ENCODE measurements at regions not wholly inside any gene's neighbourhood (a gene's known extent, or its start where the extent isn't known, plus 50 kb on each side); places are given as distances from the start of the nearest gene placed in this dataset.

DNA sequence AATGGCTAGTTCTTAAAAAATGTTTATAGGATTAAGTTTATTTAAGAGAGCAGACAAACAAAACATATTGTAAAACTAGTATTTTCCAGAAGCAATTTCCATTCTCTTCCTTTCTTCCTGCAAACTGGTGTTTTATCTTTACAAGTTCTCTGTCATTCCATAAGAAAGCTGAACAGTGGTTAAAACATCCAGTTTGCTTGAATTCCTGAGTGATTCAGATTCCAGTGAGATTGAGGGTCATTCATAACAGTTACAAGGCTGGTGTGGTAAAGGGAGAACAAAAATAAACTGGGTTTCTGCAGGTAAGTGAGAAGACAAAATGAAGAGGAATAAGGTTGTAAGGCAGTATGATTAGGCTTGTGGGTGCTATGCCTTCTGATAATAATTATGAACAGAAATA lies 544.8 kb upstream of the DIPK2B start:
- no peaks in the 10 kb centered on the region for H3K9me3 ChIP-seq (ENCODE audit: control insufficient read depth, insufficient read depth, low read length)
- no peaks in the 10 kb centered on the region for H3K27me3 ChIP-seq (ENCODE audit: control insufficient read depth, insufficient read depth, low read length)
- no peaks in the 10 kb centered on the region for H3K9me1 ChIP-seq (ENCODE audit: insufficient read depth, low read length)
- H4K20me1 ChIP-seq (ENCODE audit: insufficient read depth, low read length) = peaks cover 23% of the 10 kb centered on the region; the same call in 1 of the 2 replicates
- H3K4me2 ChIP-seq (ENCODE audit: low read depth, low read length) = no peak overlapping the region
- ChIA-PET POLR2A (ENCODE audit: unreplicated experiment) (no interaction called here), CTCF (interaction anchor here (0.8 kb wide), 1 partner anchor 248 kb away, joined by 3 read pairs; no protein-coding TSS in a partner anchor)
- H3K14ac ChIP-seq (replicated peaks; ENCODE audit: low read depth, low read length) = no peak overlapping the region
- no peak overlapping the region for H3K4me3 ChIP-seq (ENCODE audit: insufficient read depth, low read depth, low read length)
- H2BK5ac ChIP-seq (ENCODE audit: low read depth, low read length, poor library complexity, severe bottlenecking) = peak overlapping the region; percentile 34
- H3K36me3 ChIP-seq (ENCODE audit: control insufficient read depth, insufficient read depth, low read length) = peaks cover 17% of the 10 kb centered on the region
- no peak overlapping the region for H4K5ac ChIP-seq (ENCODE audit: low read depth, low read length)
- no peak overlapping the region for H2AFZ ChIP-seq (replicated peaks; ENCODE audit: low read length, poor library complexity)
- no peak overlapping the region for H2AK9ac ChIP-seq (replicated peaks; ENCODE audit: low read depth, low read length, poor library complexity)
- no peak overlapping the region for H3K18ac ChIP-seq (ENCODE audit: low read depth, low read length)
- H3K9ac ChIP-seq (ENCODE audit: low read depth, low read length) = no peak overlapping the region
- no peak for ATAC-seq (ENCODE audit: low read depth)
- H2BK15ac ChIP-seq (ENCODE audit: low read depth, low read length) = no peak overlapping the region
- no peak overlapping the region for H3K27ac ChIP-seq (ENCODE audit: insufficient read depth, low read length)
- no peaks in the 10 kb centered on the region for H3K4me1 ChIP-seq (ENCODE audit: control insufficient read depth, insufficient read depth, low read length)
- no peak overlapping the region for H4K8ac ChIP-seq (ENCODE audit: low read depth in 2 of 2, low read length in 2 of 2)
- no peak overlapping the region for H2BK120ac ChIP-seq (ENCODE audit: low read depth, low read length)
- H3K23ac ChIP-seq (ENCODE audit: low read depth, low read length) = no peak overlapping the region
- H4K91ac ChIP-seq (ENCODE audit: insufficient read depth, low read depth, low read length) = no peak overlapping the region
- no TSS peak for BruUV-seq (replicated peaks)
- intact Hi-C loops (cut with micrococcal nuclease) (no loop called here), dilution Hi-C loops (cut with HindIII; ENCODE audit: low sequenced_read_pairs, unreplicated experiment) (no loop called here), in situ Hi-C loops (cut with MboI; ENCODE audit: low sequenced_read_pairs) (loop anchor here (10.0 kb wide), 1 partner anchor 231 kb away; no protein-coding TSS in a partner anchor)
- DNase-seq = no peak
- H3K56ac ChIP-seq (ENCODE audit: extremely low read depth, insufficient read depth, low read length) = no peak overlapping the region
- H3K79me1 ChIP-seq (ENCODE audit: low read depth in 1 of 2, low read length in 2 of 2) = peaks cover 0 to 6% of the 10 kb centered on the region in 2 experiments; a peak in 1 of 4 replicates
- H3K4ac ChIP-seq (ENCODE audit: low read depth, low read length) = no peak overlapping the region
- H2AK5ac ChIP-seq (ENCODE audit: low read depth, low read length) = no peak overlapping the region
- no peak overlapping the region for H2BK20ac ChIP-seq (ENCODE audit: low read depth, low read length)
- TF ChIP-seq RCOR1 (IDR thresholded peaks at IDR 0.05; ENCODE audit: insufficient replicate concordance, low read length) = no peak
- TF ChIP-seq, protein P1, sequence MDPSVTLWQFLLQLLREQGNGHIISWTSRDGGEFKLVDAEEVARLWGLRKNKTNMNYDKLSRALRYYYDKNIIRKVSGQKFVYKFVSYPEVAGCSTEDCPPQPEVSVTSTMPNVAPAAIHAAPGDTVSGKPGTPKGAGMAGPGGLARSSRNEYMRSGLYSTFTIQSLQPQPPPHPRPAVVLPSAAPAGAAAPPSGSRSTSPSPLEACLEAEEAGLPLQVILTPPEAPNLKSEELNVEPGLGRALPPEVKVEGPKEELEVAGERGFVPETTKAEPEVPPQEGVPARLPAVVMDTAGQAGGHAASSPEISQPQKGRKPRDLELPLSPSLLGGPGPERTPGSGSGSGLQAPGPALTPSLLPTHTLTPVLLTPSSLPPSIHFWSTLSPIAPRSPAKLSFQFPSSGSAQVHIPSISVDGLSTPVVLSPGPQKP (IDR thresholded peaks at IDR 0.05; ENCODE audit: borderline replicate concordance, low read depth, low read length) = no peak
- no peak for TF ChIP-seq NFE2L2 (IDR thresholded peaks at IDR 0.05; ENCODE audit: low read depth, low read length)
- no peak for TF ChIP-seq USF2 (IDR thresholded peaks at IDR 0.05; ENCODE audit: low read depth, low read length)
- no peak for TF ChIP-seq FOS (IDR thresholded peaks at IDR 0.05; ENCODE audit: low read depth, low read length)
- no peak for TF ChIP-seq RAD21 (IDR thresholded peaks at IDR 0.05; ENCODE audit: low read length)
- TF ChIP-seq CTCF (conservative IDR thresholded peaks at IDR 0.05; ENCODE audit: low read depth, low read length) = no peak
- TF ChIP-seq MXI1 (IDR thresholded peaks at IDR 0.05; ENCODE audit: borderline replicate concordance, low read depth, low read length) = no peak

Data from IMR-90 (cell line).